Tibial artery (tissue), 4 donors: ENCODE measurements at regions not wholly inside any gene's neighbourhood (a gene's known extent, or its start where the extent isn't known, plus 50 kb on each side); places are given as distances from the start of the nearest gene placed in this dataset.

Source experiments
- DNase-seq, 2 donors: peaks; one replicate each; pipeline ENCODE4 v3.0.0-alpha.2; 2019
- H3K27ac ChIP-seq, 2 donors: fragments of 200-600 bp; sonication (generic) in 1 of 2; 1 replicate in 1 of 2; 2 replicates in 1 of 2; pipeline ENCODE4 v1.5.1; 2018 to 2019; ENCODE audit warnings: mild to moderate bottlenecking in 1 of 2
- H3K27me3 ChIP-seq, 2 donors: fragments of 200-600 bp; sonication (generic) in 1 of 2; one replicate each; pipeline versions ENCODE4 v1.5.1 to v1.6.0; 2016 to 2019
- H3K36me3 ChIP-seq, 3 donors: fragments of 200-600 bp; sonication (generic) in 2 of 3; one replicate each; pipeline ENCODE4 v1.5.1; 2016 to 2019; ENCODE audit warnings: mild to moderate bottlenecking in 2 of 3
- H3K4me1 ChIP-seq, 4 donors: fragments of 200-600 bp; sonication (generic) in 2 of 4; 1 replicate in 3 of 4; 2 replicates in 1 of 4; pipeline ENCODE4 v1.5.1; 2016 to 2019
- H3K4me3 ChIP-seq, 2 donors: fragments of 200-600 bp; sonication (generic) in 1 of 2; 1 replicate in 1 of 2; 2 replicates in 1 of 2; pipeline ENCODE4 v1.5.1; 2018 to 2019; ENCODE audit warnings: mild to moderate bottlenecking in 2 of 2
- H3K9me3 ChIP-seq, 3 donors: fragments of 200-600 bp; sonication (generic) in 1 of 3; one replicate each; pipeline ENCODE4 v1.5.1; 2016 to 2019
- intact Hi-C: fragments of 100-400 bp; cut with DNase I; formaldehyde crosslinking; loops from one replicate; pipeline ENCODE4 v1.15.0; 2023; ENCODE audit warnings: low total_unique reads
- TF ChIP-seq, protein P1 (sequence below), 2 experiments: fragments of 200-600 bp in 1 of 2; fragments of 450-650 bp in 1 of 2; IDR thresholded peaks; one replicate each; pipeline ENCODE4 v1.5.1; 2017 to 2019; ENCODE audit warnings: antibody characterized with exemption in 2 of 2, mild to moderate bottlenecking in 1 of 2, moderate library complexity in 1 of 2

DNA sequence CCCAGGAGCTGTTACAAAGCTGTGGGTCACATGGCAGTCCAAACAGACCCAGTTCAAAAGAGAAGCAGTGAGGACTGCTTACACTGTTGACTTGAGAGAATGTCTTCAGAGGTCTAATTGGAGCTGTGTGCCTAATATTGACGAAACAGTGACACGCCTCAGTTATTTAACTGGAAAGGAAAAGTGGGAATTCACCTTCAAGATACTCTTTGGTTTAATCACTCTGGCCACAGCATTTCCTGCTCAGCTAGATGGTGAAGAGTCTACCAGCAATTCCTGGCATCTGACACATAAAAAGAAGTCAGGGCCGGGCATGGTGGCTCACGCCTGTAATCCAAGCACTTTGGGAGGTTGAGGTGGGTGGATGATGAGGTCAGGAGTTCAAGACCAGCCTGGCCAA lies 326.4 kb downstream of the SV2B start:
- intact Hi-C loops = no loop called here
- Histone ChIP-seq H3K27ac (no peak overlapping the region), H3K4me3 (no peak overlapping the region), H3K9me3 (no peaks in the 10 kb centered on the region), H3K27me3 (no peaks in the 10 kb centered on the region), H3K36me3 (no peaks in the 10 kb centered on the region), H3K4me1 (no peaks in the 10 kb centered on the region)
- DNase-seq = no peak
- TF ChIP-seq, protein P1, sequence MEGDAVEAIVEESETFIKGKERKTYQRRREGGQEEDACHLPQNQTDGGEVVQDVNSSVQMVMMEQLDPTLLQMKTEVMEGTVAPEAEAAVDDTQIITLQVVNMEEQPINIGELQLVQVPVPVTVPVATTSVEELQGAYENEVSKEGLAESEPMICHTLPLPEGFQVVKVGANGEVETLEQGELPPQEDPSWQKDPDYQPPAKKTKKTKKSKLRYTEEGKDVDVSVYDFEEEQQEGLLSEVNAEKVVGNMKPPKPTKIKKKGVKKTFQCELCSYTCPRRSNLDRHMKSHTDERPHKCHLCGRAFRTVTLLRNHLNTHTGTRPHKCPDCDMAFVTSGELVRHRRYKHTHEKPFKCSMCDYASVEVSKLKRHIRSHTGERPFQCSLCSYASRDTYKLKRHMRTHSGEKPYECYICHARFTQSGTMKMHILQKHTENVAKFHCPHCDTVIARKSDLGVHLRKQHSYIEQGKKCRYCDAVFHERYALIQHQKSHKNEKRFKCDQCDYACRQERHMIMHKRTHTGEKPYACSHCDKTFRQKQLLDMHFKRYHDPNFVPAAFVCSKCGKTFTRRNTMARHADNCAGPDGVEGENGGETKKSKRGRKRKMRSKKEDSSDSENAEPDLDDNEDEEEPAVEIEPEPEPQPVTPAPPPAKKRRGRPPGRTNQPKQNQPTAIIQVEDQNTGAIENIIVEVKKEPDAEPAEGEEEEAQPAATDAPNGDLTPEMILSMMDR (IDR thresholded peaks at IDR 0.05) = no peak

DNA sequence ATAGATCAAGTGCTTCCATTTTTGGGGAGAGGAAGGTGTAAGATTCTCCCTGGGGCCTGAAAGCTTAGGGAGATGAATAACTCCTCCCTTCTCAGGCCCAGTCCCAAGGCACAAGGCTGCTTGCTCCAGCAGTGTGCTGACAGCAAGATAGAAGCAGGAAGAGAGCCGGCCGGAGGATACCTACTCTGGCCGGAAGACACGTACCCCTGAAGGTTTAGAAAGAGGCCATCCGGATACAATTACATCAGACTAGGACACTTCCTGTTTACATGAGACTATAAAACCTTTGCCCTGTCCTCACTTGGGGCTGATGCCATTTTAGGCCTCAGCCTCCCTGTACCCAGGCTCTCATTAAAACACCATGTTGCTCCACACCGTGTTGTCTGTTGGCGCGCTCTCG lies 329.9 kb downstream of the SV2B start:
- TF ChIP-seq, protein P1 (IDR thresholded peaks at IDR 0.05) = no peak
- no peaks in the 10 kb centered on the region for H3K27me3 ChIP-seq
- no peak overlapping the region for H3K4me3 ChIP-seq
- intact Hi-C loops = no loop called here
- no peak for DNase-seq
- no peaks in the 10 kb centered on the region for H3K36me3 ChIP-seq
- H3K9me3 ChIP-seq = no peaks in the 10 kb centered on the region
- no peak overlapping the region for H3K27ac ChIP-seq
- H3K4me1 ChIP-seq = no peaks in the 10 kb centered on the region

DNA sequence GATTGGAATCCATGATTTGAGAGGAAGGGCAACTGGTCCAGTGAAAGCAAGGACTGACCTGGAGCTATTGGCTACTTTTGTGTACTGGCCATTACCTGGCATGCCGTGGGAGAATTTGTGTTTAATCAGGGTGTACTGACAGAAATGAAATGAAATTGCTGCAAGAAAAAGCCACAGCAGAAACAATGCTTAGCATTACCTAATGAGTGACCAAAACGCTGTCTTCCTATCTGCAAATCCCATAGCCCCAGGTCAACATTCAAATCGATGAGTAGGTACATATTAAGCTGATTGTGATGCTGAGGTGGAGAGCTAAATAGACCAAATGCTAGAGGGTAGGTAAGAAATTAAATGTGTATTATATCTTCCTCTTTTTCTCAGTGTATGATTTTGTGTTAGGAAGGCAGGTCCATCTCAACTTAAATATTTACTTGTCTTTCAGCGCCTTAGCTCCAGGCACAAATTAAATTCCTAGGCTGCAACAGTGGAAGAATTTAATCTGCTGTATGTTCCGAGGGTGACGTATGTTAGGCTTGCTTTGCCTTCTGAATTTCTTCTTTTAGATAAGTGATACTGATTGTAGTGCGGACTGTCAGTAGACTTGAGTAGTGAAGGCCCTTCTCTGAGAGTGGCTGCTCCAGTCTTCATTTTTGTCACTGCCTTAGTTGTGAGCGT lies 331.1 kb downstream of the SV2B start:
- no peaks in the 10 kb centered on the region for H3K9me3 ChIP-seq
- H3K4me3 ChIP-seq = no peak overlapping the region
- H3K36me3 ChIP-seq = no peaks in the 10 kb centered on the region
- H3K27me3 ChIP-seq = no peaks in the 10 kb centered on the region
- H3K27ac ChIP-seq = no peak overlapping the region
- no peak for DNase-seq
- TF ChIP-seq, protein P1 (IDR thresholded peaks at IDR 0.05) = no peak
- intact Hi-C loops = no loop called here
- H3K4me1 ChIP-seq = no peaks in the 10 kb centered on the region

DNA sequence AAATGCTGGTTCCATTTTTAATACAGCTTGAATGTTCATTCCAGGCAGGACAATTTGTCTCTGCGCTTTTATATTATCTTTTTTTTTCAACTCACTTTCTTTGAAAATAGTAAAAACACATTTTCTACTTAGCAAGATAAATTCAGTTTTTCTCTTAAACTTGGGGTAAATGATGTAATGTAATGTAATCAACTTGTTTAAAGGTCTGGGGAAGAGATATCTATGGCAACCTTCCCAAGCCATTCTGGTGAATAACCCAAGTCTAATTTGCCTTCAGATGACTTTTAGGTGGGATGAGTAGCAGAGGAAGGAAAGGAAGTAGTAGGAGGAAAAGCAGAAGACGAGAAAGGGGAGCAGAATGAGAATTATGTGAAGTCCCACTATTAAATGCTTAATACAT lies 335.1 kb downstream of the SV2B start:
- H3K36me3 ChIP-seq = no peaks in the 10 kb centered on the region
- no peak overlapping the region for H3K27ac ChIP-seq
- no peak for DNase-seq
- H3K4me3 ChIP-seq = no peak overlapping the region
- intact Hi-C loops = no loop called here
- H3K9me3 ChIP-seq = no peaks in the 10 kb centered on the region
- no peaks in the 10 kb centered on the region for H3K4me1 ChIP-seq
- H3K27me3 ChIP-seq = no peaks in the 10 kb centered on the region
- TF ChIP-seq, protein P1 (IDR thresholded peaks at IDR 0.05) = no peak

DNA sequence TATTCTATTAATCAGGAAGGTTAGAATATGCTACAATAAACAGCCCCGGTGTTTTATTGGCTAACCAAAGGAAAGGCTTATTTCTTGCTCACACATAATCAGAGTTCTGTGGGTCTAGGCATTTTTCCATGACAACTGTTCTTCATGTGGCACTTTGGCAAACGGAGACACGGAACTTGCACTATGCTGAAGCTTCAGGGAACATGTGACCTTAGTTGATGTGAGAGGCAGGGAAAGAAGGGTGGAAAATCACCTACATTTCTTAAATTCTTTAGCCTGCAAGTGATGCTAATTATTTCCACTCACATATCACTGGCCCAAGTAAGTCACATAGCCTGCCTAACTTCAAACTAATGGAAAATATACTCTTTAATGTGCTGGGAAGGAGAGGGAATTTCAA lies 344.6 kb downstream of the SV2B start:
- no peak for DNase-seq
- Histone ChIP-seq H3K4me1 (no peaks in the 10 kb centered on the region), H3K4me3 (no peak overlapping the region), H3K27me3 (no peaks in the 10 kb centered on the region), H3K9me3 (no peaks in the 10 kb centered on the region), H3K36me3 (no peaks in the 10 kb centered on the region), H3K27ac (no peak overlapping the region)
- intact Hi-C loops = no loop called here
- TF ChIP-seq, protein P1 (IDR thresholded peaks at IDR 0.05) = no peak
